Jurkat, Clone E6-1 (cell line): ENCODE measurements at regions not wholly inside any gene's neighbourhood (a gene's known extent, or its start where the extent isn't known, plus 50 kb on each side); places are given as distances from the start of the nearest gene placed in this dataset.
"Not testable (repeated sequence)": the region's sequence is repeated elsewhere in the genome, so short reads cannot be mapped to it uniquely, and the experiment has no call there.

Experiments
- DNase-seq: peaks from one replicate; pipeline ENCODE4 v3.0.0-alpha.2; 2011; ENCODE audit warnings: low read depth, low spot score
- H3K4me3 ChIP-seq: 2 replicates; pipeline ENCODE4 v1.5.1; 2011; ENCODE audit warnings: mild to moderate bottlenecking, low read length, control low read depth, moderate library complexity

GRCh38 chr5:165333623-165334022 is 1828.2 kb downstream of the MAT2B start:
- H3K4me3 ChIP-seq = no peak overlapping the region
- DNase-seq = no peak

GRCh38 chr5:165334201-165334600 is 1828.8 kb downstream of the MAT2B start:
- no peak for DNase-seq

GRCh38 chr5:165349735-165350134 is 1844.3 kb downstream of the MAT2B start:
- H3K4me3 ChIP-seq = no peak overlapping the region
- DNase-seq = no peak

More at GRCh38 chr5:165334201-165334600, 1828.8 kb downstream of the MAT2B start:
- no peak overlapping the region for H3K4me3 ChIP-seq

GRCh38 chr5:165351342-165351741 is 1845.9 kb downstream of the MAT2B start:
- no peak overlapping the region for H3K4me3 ChIP-seq
- DNase-seq = no peak

GRCh38 chr5:165360366-165360765 is 1854.9 kb downstream of the MAT2B start:
- no peak for DNase-seq
- H3K4me3 ChIP-seq = no peak overlapping the region

- DNase-seq = no peak
- no peak overlapping the region for H3K4me3 ChIP-seq
Observed at GRCh38 chr5:165360784-165361542, 1855.5 kb downstream of the MAT2B start.

- DNase-seq = no peak
Observed at GRCh38 chr5:165370233-165370632, 1864.8 kb downstream of the MAT2B start.

GRCh38 chr5:165370794-165371193 is 1865.4 kb downstream of the MAT2B start:
- no peak for DNase-seq
- no peak overlapping the region for H3K4me3 ChIP-seq

More at GRCh38 chr5:165370233-165370632, 1864.8 kb downstream of the MAT2B start:
- no peak overlapping the region for H3K4me3 ChIP-seq

GRCh38 chr5:165375201-165375600 is 1869.8 kb downstream of the MAT2B start:
- DNase-seq = no peak
- H3K4me3 ChIP-seq = no peak overlapping the region

- no peak for DNase-seq
- no peak overlapping the region for H3K4me3 ChIP-seq
Observed at GRCh38 chr5:165393839-165394238, 1888.4 kb downstream of the MAT2B start.

GRCh38 chr5:165397516-165397915 is 1892.1 kb downstream of the MAT2B start:
- H3K4me3 ChIP-seq = no peak overlapping the region
- DNase-seq = no peak

- H3K4me3 ChIP-seq = no peak overlapping the region
- no peak for DNase-seq
Observed at GRCh38 chr5:165400086-165400485, 1894.7 kb downstream of the MAT2B start.

GRCh38 chr5:165404917-165405316 is 1899.5 kb downstream of the MAT2B start:
- H3K4me3 ChIP-seq = no peak overlapping the region
- DNase-seq = no peak

- H3K4me3 ChIP-seq = no peak overlapping the region
- no peak for DNase-seq
Observed at GRCh38 chr5:165405340-165405739, 1899.9 kb downstream of the MAT2B start.

GRCh38 chr5:165407352-165407751 is 1901.9 kb downstream of the MAT2B start:
- DNase-seq = no peak
- H3K4me3 ChIP-seq = no peak overlapping the region

- no peak for DNase-seq
- no peak overlapping the region for H3K4me3 ChIP-seq
Observed at GRCh38 chr5:165410476-165410875, 1905.1 kb downstream of the MAT2B start.

- H3K4me3 ChIP-seq, DNase-seq: not testable (repeated sequence)
Observed at GRCh38 chr5:165411532-165411931, 1906.1 kb downstream of the MAT2B start.

- no peak overlapping the region for H3K4me3 ChIP-seq
- DNase-seq = no peak
Observed at GRCh38 chr5:165420493-165420892, 1915.1 kb downstream of the MAT2B start.

- DNase-seq = no peak
- no peak overlapping the region for H3K4me3 ChIP-seq
Observed at GRCh38 chr5:165423697-165424299, 1918.4 kb downstream of the MAT2B start.

GRCh38 chr5:165425594-165425993 is 1920.2 kb downstream of the MAT2B start:
- no peak for DNase-seq
- H3K4me3 ChIP-seq = no peak overlapping the region

- no peak overlapping the region for H3K4me3 ChIP-seq
- DNase-seq = no peak
Observed at GRCh38 chr5:165448753-165449152, 1943.3 kb downstream of the MAT2B start.
